Stimulated activated CD8-positive, alpha-beta memory T cell treated with anti-CD3 and anti-CD28 coated beads, Interleukin-4, amount 100 ng/mL, for 24 hours (primary cell): ENCODE measurements at regions not wholly inside any gene's neighbourhood (a gene's known extent, or its start where the extent isn't known, plus 50 kb on each side); places are given as distances from the start of the nearest gene placed in this dataset.
"Not testable (repeated sequence)": the region's sequence is repeated elsewhere in the genome, so short reads cannot be mapped to it uniquely, and the experiment has no call there.

Experiments used
- DNase-seq: peaks from one replicate; pipeline ENCODE4 v3.0.0-alpha.2; 2020; ENCODE audit warnings: low read depth

DNA sequence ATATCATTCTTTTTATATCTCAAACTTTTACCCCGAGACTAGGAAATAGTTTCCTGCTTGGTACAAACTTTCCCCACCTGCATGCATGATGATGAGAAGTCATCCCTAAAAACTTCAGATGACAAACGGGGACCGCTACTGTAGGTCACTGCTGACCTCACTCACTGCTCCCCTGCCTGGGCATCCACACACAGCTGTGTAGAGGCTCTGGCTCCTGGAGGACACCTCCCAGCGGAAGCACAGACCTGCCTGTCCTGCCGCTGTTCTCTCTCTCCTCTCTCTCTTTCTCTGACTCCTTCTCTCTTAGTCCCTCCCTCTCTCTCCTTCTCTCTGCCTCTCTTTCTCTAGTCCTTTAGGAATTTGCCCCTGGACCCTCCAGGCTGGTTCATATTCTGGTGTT lies 202.9 kb upstream of the PITRM1 start:
- no peak for DNase-seq

DNA sequence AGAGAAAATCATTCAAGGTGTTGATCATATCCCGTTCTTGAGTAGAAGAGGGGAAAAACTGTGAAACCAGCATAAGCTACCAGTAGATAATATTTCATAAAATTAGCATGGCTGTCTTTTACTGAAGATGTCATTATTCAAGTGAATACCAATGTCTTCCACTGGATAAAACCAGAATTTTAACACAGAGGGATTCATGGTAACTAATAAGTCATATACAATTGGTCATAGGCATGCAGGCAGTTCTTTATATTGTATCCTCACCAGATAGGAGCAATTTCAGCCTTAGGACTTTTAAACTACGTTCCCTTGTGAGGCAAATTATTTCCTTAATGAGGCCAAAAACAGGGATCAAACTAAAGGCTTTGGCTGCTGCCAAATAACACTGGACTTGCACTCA lies 202.3 kb upstream of the PITRM1 start:
- no peak for DNase-seq

DNA sequence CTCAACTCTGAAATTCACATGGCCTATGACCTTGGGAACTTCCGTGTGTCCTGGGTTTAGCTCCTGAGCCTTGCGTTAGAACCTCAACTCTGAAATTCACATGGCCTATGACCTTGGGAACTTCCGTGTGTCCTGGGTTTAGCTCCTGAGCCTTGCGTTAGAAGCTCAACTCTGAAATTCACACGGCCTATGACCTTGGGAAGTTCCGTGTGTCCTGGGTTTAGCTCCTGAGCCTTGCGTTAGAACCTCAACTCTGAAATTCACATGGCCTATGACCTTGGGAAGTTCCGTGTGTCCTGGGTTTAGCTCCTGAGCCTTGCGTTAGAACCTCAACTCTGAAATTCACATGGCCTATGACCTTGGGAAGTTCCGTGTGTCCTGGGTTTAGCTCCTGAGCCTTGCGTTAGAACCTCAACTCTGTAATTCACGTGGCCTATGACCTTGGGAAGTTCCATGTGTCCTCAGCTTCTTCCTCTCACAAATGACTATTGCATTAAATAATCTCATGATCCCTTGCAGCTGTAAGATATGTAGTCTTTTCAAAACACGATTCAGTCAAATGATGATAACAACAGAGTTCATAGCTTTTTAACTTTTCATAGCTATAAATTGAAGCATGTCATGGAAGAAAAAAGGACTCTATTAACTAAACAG lies 200.9 kb upstream of the PITRM1 start:
- not testable (repeated sequence) for DNase-seq

GRCh38 chr10:3372281-3372680 lies 199.7 kb upstream of the PITRM1 start:
- DNase-seq = no peak

- DNase-seq = not testable (repeated sequence)
These were observed 199.0 kb upstream of the PITRM1 start for GRCh38 chr10:3371624-3372023.

- DNase-seq = no peak
These were observed 194.3 kb upstream of the PITRM1 start for GRCh38 chr10:3366735-3367405.

DNA sequence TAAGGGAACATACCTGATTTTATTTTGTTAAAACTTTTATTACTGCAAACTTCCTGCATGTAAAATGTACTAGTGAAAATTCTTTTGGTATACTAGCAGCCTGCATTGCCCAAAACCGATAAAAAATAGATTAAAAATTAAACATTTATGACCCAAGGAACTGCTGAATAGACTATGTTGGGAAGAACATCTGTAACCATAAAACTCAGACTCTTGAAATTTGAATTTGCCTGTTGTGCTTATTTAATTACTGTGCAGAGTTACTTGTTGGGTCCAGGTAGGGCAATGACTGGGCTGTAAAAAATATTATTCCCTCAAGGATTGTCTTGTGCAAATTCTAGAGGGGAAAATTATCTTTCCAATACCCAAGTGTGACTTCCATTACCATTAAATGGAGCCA lies 193.5 kb upstream of the PITRM1 start:
- DNase-seq = no peak

GRCh38 chr10:3365630-3366029 lies 193.0 kb upstream of the PITRM1 start:
- no peak for DNase-seq

- no peak for DNase-seq
These were observed 192.3 kb upstream of the PITRM1 start for GRCh38 chr10:3364768-3365480.

DNA sequence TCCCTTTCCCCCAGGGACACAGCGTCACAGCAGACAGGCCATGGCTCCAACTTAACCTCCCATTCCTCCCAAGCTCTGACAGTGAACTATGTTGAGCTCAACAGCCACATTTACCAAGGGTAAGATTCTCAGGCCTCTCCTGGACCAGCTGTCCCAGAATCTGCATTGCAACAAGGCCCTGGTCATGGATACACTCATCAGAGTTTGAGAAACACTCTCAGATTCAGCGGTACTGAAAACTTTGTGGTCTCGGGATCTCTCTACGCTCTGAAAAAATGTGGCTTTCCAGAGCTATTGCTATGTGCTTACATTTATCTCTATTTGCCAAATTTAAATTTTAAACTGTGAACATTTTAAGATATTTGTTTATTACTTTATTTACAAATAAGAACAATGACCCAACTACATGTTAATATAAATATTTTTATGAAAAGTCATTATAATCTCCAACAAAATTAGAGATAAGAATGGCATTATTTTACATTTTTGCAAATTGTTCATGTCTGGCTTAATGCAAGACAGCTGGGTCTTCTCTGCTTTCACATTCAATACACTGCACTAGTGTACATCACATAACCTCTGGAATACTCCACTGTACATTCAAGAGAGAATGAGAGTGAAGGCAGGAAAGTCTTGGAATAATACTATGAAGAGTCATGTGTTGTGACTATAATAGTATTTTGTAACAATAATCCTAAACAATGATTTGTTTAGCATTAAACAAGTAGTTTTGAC lies 190.9 kb upstream of the PITRM1 start:
- DNase-seq = no peak

GRCh38 chr10:3362394-3362793 lies 189.8 kb upstream of the PITRM1 start:
- no peak for DNase-seq

- DNase-seq = no peak
These were observed 189.1 kb upstream of the PITRM1 start for GRCh38 chr10:3361640-3362039.

DNA sequence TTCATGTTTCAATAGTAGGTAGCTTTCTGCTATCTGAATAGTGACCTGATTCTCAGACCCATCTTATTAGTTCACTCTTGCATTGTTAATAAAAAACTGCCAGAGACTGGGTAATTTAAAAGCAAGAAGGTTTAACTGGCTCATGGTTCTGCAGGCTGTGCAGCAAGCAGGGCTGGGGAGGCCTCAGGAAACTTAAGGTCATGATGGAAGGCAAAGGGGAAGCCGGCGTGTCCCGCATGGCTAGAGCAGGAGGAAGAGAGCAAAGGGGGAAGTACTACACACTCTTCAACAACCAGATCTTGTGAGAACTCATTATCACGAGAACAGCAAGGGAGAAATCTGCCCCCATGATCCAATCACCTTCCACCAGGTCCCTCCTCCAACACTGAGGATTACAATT lies 185.2 kb upstream of the PITRM1 start:
- no peak for DNase-seq

DNA sequence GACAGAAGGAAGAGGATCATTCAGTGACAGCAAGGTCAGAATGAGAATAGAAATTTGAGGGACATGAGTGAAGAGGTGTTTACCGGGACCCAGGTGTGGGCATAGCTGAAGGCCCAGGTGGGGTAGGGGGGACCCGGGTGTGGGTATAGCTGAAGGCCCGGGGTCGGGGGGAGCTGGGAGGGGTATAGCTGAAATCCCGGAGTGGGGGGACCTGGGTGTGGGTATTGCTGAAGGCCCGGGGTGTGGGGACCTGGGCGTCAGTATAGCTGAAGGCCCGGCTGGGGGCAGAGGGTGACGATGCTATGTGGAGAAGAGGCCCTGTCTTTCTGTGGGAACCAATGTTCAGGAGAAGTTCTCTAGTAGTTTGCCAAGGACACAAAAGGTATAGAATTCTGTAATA lies 183.0 kb upstream of the PITRM1 start:
- DNase-seq = no peak

- no peak for DNase-seq
These were observed 181.8 kb upstream of the PITRM1 start for GRCh38 chr10:3354174-3354900.

- no peak for DNase-seq
These were observed 180.7 kb upstream of the PITRM1 start for GRCh38 chr10:3353235-3353634.

GRCh38 chr10:3350617-3351258 lies 178.2 kb upstream of the PITRM1 start:
- DNase-seq = no peak

GRCh38 chr10:3350205-3350604 lies 177.6 kb upstream of the PITRM1 start:
- DNase-seq = no peak

GRCh38 chr10:3348564-3348963 lies 176.0 kb upstream of the PITRM1 start:
- DNase-seq = no peak

GRCh38 chr10:3347413-3348182 lies 175.0 kb upstream of the PITRM1 start:
- no peak for DNase-seq

GRCh38 chr10:3346851-3347250 lies 174.3 kb upstream of the PITRM1 start:
- DNase-seq = no peak
